ENCODE measurements at regions not wholly inside any gene's neighbourhood (a gene's known extent, or its start where the extent isn't known, plus 50 kb on each side); places are given as distances from the start of the nearest gene placed in this dataset.

DNA sequence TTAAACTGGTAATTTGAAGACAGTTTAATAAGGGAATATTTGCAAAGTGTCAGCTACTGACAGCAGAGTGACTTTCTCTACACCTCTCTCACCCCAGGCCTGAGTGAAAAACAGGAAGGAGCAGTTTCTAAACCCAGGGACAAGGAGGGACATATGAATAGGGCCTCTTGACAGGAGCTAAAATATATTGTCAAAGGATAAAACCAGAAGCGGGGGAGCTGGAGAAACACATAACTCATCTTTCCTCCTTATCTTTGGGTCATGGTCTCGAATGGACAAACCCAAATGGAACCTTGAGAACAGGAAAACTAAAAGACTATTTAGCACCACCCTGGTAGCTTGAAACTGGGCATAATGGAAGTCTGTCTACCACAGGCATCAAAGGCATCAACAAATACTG lies 197.5 kb upstream of the FOXA2 start:
- TF ChIP-seq, protein P1, sequence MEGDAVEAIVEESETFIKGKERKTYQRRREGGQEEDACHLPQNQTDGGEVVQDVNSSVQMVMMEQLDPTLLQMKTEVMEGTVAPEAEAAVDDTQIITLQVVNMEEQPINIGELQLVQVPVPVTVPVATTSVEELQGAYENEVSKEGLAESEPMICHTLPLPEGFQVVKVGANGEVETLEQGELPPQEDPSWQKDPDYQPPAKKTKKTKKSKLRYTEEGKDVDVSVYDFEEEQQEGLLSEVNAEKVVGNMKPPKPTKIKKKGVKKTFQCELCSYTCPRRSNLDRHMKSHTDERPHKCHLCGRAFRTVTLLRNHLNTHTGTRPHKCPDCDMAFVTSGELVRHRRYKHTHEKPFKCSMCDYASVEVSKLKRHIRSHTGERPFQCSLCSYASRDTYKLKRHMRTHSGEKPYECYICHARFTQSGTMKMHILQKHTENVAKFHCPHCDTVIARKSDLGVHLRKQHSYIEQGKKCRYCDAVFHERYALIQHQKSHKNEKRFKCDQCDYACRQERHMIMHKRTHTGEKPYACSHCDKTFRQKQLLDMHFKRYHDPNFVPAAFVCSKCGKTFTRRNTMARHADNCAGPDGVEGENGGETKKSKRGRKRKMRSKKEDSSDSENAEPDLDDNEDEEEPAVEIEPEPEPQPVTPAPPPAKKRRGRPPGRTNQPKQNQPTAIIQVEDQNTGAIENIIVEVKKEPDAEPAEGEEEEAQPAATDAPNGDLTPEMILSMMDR (IDR thresholded peaks at IDR 0.05; ENCODE audit: poor library complexity, severe bottlenecking): no peak
- no peak for TF ChIP-seq POLR2AphosphoS5 (IDR thresholded peaks at IDR 0.05)

All from neural cell (in vitro differentiated cells).